ENCODE measurements at regions not wholly inside any gene's neighbourhood (a gene's known extent, or its start where the extent isn't known, plus 50 kb on each side); places are given as distances from the start of the nearest gene placed in this dataset.

DNA sequence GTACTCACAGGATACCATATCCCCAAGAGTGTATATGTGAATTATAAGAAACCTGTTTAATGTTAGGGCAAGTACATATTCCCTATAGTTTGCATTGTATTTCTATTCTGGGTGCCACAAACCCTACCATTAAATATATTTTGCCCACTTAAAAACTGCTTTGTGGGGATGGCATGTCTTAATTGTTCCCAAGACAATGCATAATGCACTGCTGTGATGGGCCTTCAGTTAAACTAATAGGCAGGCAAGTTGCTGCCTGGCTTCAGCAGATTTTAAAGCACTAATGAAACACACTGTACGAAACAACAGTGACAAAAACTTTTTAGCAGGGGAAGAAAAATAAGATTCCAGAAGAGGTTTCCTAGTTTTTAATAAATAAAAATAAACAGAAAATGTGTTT is 104.8 kb upstream of the VRK2 start:
- TF ChIP-seq, protein P1, sequence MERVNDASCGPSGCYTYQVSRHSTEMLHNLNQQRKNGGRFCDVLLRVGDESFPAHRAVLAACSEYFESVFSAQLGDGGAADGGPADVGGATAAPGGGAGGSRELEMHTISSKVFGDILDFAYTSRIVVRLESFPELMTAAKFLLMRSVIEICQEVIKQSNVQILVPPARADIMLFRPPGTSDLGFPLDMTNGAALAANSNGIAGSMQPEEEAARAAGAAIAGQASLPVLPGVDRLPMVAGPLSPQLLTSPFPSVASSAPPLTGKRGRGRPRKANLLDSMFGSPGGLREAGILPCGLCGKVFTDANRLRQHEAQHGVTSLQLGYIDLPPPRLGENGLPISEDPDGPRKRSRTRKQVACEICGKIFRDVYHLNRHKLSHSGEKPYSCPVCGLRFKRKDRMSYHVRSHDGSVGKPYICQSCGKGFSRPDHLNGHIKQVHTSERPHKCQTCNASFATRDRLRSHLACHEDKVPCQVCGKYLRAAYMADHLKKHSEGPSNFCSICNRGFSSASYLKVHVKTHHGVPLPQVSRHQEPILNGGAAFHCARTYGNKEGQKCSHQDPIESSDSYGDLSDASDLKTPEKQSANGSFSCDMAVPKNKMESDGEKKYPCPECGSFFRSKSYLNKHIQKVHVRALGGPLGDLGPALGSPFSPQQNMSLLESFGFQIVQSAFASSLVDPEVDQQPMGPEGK (CRISPR knock-in tag; IDR thresholded peaks at IDR 0.05; ENCODE audit: borderline replicate concordance) = no peak
- TF ChIP-seq, protein P2, sequence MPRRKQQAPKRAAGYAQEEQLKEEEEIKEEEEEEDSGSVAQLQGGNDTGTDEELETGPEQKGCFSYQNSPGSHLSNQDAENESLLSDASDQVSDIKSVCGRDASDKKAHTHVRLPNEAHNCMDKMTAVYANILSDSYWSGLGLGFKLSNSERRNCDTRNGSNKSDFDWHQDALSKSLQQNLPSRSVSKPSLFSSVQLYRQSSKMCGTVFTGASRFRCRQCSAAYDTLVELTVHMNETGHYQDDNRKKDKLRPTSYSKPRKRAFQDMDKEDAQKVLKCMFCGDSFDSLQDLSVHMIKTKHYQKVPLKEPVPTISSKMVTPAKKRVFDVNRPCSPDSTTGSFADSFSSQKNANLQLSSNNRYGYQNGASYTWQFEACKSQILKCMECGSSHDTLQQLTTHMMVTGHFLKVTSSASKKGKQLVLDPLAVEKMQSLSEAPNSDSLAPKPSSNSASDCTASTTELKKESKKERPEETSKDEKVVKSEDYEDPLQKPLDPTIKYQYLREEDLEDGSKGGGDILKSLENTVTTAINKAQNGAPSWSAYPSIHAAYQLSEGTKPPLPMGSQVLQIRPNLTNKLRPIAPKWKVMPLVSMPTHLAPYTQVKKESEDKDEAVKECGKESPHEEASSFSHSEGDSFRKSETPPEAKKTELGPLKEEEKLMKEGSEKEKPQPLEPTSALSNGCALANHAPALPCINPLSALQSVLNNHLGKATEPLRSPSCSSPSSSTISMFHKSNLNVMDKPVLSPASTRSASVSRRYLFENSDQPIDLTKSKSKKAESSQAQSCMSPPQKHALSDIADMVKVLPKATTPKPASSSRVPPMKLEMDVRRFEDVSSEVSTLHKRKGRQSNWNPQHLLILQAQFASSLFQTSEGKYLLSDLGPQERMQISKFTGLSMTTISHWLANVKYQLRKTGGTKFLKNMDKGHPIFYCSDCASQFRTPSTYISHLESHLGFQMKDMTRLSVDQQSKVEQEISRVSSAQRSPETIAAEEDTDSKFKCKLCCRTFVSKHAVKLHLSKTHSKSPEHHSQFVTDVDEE (CRISPR knock-in tag; IDR thresholded peaks at IDR 0.05) = no peak
- TF ChIP-seq ZFP3 (CRISPR knock-in tag; IDR thresholded peaks at IDR 0.05) = no peak
- TF ChIP-seq ARNTL (CRISPR knock-in tag; IDR thresholded peaks at IDR 0.05; ENCODE audit: borderline replicate concordance, low read depth) = no peak
- TF ChIP-seq ZNF8 (CRISPR knock-in tag; IDR thresholded peaks at IDR 0.05) = no peak
- TF ChIP-seq, protein P3, sequence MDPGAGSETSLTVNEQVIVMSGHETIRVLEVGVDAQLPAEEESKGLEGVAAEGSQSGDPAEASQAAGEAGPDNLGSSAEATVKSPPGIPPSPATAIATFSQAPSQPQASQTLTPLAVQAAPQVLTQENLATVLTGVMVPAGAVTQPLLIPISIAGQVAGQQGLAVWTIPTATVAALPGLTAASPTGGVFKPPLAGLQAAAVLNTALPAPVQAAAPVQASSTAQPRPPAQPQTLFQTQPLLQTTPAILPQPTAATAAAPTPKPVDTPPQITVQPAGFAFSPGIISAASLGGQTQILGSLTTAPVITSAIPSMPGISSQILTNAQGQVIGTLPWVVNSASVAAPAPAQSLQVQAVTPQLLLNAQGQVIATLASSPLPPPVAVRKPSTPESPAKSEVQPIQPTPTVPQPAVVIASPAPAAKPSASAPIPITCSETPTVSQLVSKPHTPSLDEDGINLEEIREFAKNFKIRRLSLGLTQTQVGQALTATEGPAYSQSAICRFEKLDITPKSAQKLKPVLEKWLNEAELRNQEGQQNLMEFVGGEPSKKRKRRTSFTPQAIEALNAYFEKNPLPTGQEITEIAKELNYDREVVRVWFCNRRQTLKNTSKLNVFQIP (CRISPR knock-in tag; IDR thresholded peaks at IDR 0.05; ENCODE audit: borderline replicate concordance, low read depth) = no peak
- TF ChIP-seq OSR1 (CRISPR knock-in tag; IDR thresholded peaks at IDR 0.05) = no peak
- TF ChIP-seq TOX (CRISPR knock-in tag; IDR thresholded peaks at IDR 0.05; ENCODE audit: borderline replicate concordance) = no peak
- TF ChIP-seq, protein P4, sequence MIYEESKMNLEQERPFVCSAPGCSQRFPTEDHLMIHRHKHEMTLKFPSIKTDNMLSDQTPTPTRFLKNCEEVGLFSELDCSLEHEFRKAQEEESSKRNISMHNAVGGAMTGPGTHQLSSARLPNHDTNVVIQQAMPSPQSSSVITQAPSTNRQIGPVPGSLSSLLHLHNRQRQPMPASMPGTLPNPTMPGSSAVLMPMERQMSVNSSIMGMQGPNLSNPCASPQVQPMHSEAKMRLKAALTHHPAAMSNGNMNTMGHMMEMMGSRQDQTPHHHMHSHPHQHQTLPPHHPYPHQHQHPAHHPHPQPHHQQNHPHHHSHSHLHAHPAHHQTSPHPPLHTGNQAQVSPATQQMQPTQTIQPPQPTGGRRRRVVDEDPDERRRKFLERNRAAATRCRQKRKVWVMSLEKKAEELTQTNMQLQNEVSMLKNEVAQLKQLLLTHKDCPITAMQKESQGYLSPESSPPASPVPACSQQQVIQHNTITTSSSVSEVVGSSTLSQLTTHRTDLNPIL (CRISPR knock-in tag; IDR thresholded peaks at IDR 0.05; ENCODE audit: low read depth) = no peak
- TF ChIP-seq ZFP30 (CRISPR knock-in tag; IDR thresholded peaks at IDR 0.05) = no peak

Measured in SK-N-SH treated with all-trans-retinoic acid at 6 μM for 48 hours (cell line).